Superior temporal gyrus (tissue), 1 donor: ENCODE measurements at regions not wholly inside any gene's neighbourhood (a gene's known extent, or its start where the extent isn't known, plus 50 kb on each side); places are given as distances from the start of the nearest gene placed in this dataset.
A peak's percentile ranks its signal among the peaks of the same experiment; 100 is the strongest.
"Not testable (repeated sequence)": the region's sequence is repeated elsewhere in the genome, so short reads cannot be mapped to it uniquely, and the experiment has no call there.

Source experiments
- DNase-seq: peaks from one replicate; pipeline ENCODE4 v3.0.0-alpha.2; 2016; ENCODE audit errors: extremely low spot score

DNA sequence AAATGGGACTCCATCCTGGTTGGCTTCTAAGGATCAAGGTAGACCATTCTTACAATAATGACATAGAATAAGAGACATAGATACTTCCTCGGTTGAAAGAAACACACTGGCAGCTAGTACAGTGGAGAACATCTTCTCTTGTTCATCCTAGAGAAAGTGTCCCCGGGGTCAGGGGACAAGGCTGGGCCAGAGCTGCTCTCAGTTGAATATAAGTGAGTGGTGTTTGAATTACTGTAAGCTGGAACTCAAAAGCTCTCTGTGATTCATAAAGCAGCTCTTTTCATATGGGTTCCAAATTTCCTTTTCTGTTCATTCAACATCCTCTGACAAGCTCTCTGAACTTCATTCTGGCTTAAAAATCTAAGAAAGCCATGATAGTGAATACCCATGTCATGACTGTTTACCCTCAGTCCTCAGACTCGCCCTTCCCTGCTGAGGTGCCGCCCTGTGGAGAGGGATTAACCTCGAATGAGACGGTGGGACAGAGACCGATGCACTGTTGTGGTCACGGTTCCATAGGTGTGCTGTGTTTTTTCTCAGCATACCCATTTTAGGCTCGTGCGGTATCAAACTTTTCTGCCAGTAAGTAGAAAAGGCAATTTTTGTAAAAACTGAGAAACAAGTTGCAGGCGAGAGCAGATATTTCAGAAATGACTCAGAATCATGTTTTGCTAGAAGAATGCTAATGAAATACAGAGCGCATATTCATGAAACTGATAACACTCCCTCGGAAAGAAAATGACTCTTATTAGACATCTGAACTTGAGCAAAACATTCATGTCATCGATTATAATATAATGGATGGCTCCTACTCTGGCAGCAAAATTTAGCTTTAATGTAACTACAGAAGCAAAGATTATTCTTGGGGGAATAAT lies 351.1 kb downstream of the ANAPC1 start:
- DNase-seq, result not testable (repeated sequence)

GRCh38 chr2:111533557-111534247 lies 350.3 kb downstream of the ANAPC1 start:
- not testable (repeated sequence) for DNase-seq

DNA sequence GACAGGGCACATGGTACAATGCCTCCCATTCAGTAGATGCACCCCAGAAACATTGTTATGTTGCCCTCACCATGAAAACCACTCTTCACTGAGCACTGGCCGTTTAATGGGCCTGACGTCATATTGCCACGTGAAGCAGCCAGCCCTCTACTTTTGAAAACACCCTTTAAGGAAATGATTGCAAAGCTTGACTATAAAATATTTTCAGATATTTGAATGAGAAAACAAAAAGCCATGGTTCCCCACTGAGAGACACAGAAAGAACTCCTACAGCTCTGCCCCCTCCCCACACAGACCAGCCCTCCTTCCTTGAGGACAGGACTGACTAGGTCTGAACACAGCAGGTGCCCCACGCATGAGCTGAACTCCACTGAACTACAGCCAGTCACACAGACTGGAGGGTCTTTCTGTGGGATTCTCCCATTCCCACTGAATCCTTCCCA lies 349.1 kb downstream of the ANAPC1 start:
- DNase-seq, result peak; percentile 34

GRCh38 chr2:111535404-111535803 lies 348.6 kb downstream of the ANAPC1 start:
- no peak for DNase-seq

DNA sequence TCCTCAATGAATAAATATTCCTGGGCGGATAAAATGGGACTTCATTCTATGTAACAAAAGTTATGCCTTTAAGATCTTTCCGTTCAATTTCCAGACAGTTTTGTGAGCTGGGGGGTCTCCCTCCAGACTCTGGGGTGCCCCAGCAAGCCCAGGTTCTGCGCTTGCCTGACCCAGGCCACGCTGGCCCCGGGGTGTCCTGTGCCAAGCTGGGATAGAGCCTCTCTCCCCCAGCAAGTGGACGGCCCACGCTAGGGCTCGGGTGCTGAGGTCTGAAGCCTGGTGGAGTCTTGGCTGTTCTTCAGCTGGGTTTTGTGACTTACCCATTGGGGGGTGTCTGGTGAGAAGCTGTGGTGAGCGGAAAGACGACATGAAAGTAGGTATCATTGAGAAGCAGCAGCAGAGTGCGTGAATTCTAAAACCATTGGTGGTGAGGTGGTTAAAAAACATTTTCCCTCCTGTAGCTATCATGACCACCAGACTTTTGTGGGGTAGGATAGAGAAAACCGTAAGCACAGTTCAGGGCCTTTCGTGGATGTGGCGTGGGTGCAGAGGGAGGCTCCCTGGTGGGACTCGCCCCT lies 346.8 kb downstream of the ANAPC1 start:
- DNase-seq, result no peak

GRCh38 chr2:111539991-111540390 lies 344.0 kb downstream of the ANAPC1 start:
- DNase-seq, result not testable (repeated sequence)

DNA sequence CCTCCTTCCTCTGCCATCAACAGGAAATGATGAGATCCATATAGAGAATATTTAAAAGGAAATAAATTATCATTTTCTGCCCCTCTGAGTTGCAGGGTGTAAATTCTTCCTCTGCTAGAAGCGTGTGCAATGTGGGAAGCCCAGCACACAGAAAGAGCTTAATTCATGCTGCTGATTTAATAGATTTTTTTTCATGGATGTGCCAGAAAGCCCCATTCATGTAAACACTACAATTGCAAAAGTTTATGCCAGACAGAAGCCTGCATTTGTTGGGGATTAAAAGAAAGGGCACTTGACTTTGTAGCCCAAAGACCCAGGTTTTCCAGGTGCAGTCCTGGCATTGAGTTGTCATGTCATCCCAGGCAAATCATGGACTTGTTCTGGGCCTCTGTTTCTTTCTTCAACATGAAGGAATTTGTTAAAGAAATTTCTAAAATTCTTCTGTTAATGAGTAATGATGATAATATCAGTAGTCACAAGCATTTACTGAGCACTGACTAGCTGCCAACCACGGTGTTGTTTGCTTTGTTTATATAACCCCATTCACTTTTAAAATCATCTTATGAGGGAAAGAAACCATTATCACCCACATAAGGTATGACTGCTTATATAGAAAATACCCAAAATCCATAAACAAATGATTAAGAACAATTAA lies 341.7 kb downstream of the ANAPC1 start:
- not testable (repeated sequence) for DNase-seq

DNA sequence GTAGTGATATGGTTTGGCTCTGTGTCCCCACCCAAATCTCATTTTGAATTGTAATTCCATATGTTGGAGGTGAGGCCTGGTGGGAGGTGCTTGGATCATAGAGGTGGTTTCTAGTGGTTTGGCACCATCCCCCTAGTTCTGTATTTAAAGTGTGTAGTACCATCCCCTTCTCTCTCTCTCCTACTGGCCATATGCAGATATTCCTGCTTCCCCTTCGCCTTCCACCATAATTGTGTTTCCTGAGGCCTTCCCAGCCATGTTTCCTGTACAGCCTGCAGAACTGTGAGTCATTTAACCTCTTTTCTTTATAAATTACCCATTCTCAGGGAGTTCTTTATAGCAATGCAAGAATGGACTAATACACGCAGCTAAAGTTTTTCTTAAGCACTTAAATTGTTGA lies 340.0 kb downstream of the ANAPC1 start:
- not testable (repeated sequence) for DNase-seq

- not testable (repeated sequence) for DNase-seq
Measured at GRCh38 chr2:111545723-111546431, 338.1 kb downstream of the ANAPC1 start.

- DNase-seq, result not testable (repeated sequence)
Measured at GRCh38 chr2:111546578-111546977, 337.4 kb downstream of the ANAPC1 start.

DNA sequence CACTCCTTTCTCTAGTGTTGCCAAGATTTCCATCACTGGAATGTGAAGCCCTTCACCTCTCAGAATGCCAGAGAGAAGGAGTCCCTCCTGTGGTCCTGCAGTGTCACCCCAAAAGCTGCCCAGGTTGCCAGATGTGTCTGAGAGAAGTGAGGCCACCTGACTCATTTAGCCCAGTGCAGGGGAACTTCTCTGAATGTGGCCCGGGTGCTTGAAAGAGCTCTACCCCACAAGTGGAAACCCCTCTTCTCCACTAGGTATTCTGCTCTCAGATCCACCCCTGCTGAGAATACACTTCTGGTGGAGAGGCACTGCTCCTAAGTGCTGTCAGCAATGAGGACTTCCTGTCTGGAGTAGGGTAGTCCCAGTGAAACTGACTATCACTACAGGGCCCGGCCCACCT lies 334.8 kb downstream of the ANAPC1 start:
- not testable (repeated sequence) for DNase-seq

- DNase-seq, result not testable (repeated sequence)
Measured at GRCh38 chr2:111551428-111551827, 332.6 kb downstream of the ANAPC1 start.

- not testable (repeated sequence) for DNase-seq
Measured at GRCh38 chr2:111552625-111553024, 331.4 kb downstream of the ANAPC1 start.

GRCh38 chr2:111559301-111559700 lies 324.7 kb downstream of the ANAPC1 start:
- not testable (repeated sequence) for DNase-seq

GRCh38 chr2:111559814-111560213 lies 324.2 kb downstream of the ANAPC1 start:
- DNase-seq, result not testable (repeated sequence)

DNA sequence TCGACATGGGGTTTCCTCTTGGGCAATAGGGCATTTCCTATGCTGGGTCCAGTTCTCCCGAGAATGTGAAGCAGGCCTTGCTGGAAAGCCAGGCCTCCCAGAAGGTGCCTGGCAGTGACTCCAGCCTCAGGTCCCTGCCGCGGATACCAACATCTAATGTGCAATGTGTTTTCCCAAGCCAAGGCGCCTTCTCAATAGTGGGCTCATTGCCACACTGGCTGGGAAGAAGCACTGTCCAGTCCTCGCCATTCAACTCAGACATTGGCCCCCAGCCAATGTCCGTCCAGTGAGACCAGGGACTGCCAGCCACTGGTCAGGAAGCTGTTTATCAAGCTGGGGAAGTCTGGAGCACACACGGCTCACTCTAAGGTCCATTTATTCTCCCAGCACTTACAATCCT lies 317.9 kb downstream of the ANAPC1 start:
- peak; percentile 10 for DNase-seq

- DNase-seq, result not testable (repeated sequence)
Measured at GRCh38 chr2:111567233-111567632, 316.8 kb downstream of the ANAPC1 start.

- not testable (repeated sequence) for DNase-seq
Measured at GRCh38 chr2:111569356-111570199, 314.4 kb downstream of the ANAPC1 start.

DNA sequence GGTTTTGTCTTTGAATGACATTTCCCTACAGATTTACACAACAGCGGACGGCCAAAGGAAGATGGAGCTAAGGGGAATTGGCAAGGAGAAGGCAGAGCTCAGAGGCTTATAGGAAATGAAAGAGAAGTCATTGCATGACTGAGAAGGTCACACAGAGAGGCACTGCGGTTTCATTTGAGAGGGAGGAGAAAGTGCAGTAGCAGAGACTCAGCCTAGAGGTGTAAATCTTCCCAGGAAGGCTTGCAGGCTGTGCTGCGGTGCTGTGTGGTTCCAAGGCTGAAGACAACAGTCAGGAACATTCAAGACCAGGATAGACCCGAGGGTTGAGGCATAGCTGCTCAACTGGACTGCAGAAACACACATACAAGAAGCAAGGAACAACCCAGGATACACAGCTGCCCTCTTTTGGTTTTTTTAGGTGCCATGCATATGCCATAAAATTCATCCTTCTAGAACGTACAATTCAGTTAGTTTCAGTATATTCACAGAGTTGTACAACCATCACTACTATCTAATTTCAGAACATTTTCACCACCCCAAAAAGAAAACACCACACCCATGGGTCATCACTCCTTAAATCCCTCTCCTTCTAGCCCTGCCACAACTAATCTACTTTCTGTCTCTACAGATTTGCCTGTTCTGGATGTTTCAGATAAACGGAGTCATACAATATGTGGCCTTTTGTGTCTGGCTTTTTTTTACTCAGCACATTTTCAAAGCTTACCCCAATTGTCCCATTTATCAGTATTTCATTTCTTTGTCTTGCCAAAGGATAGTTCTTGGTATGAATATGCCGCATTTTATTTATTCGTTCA lies 313.5 kb downstream of the ANAPC1 start:
- not testable (repeated sequence) for DNase-seq
